Ectodermal cell (in vitro differentiated cells): ENCODE measurements at regions not wholly inside any gene's neighbourhood (a gene's known extent, or its start where the extent isn't known, plus 50 kb on each side); places are given as distances from the start of the nearest gene placed in this dataset.
A peak's percentile ranks its signal among the peaks of the same experiment; 100 is the strongest.

ENCODE experiments used
- H3K27ac ChIP-seq: 2 replicates; pipeline ENCODE4 v1.7.0; 2013; ENCODE audit warnings: mild to moderate bottlenecking, low read depth, low read length; ENCODE audit not compliant: insufficient read depth, poor library complexity, severe bottlenecking
- H3K27me3 ChIP-seq: 2 replicates; pipeline ENCODE4 v1.7.0; 2013; ENCODE audit warnings: mild to moderate bottlenecking, low read length; ENCODE audit not compliant: insufficient read depth, control insufficient read depth, poor library complexity, severe bottlenecking
- H3K36me3 ChIP-seq: one replicate; pipeline ENCODE4 v1.7.0; 2013; ENCODE audit warnings: low read length; ENCODE audit not compliant: control insufficient read depth, insufficient read depth
- H3K4me1 ChIP-seq: one replicate; pipeline ENCODE4 v1.7.0; 2013; ENCODE audit warnings: low read length; ENCODE audit not compliant: control insufficient read depth, insufficient read depth
- H3K4me3 ChIP-seq: 2 replicates; pipeline ENCODE4 v1.7.0; 2013; ENCODE audit warnings: low read depth, low read length, control low read depth; ENCODE audit not compliant: insufficient read depth
- H3K9me3 ChIP-seq: 2 replicates; pipeline ENCODE4 v1.7.0; 2013; ENCODE audit warnings: mild to moderate bottlenecking, low read length, moderate library complexity; ENCODE audit not compliant: control insufficient read depth
- WGBS, 2 experiments: methylation state at CpG; one replicate each; pipeline ENCODE4 v1.1.7; 2013; ENCODE audit warnings: missing lambda C conversion rate in 2 of 2; 5-methylcytosine and 5-hydroxymethylcytosine counted together

DNA sequence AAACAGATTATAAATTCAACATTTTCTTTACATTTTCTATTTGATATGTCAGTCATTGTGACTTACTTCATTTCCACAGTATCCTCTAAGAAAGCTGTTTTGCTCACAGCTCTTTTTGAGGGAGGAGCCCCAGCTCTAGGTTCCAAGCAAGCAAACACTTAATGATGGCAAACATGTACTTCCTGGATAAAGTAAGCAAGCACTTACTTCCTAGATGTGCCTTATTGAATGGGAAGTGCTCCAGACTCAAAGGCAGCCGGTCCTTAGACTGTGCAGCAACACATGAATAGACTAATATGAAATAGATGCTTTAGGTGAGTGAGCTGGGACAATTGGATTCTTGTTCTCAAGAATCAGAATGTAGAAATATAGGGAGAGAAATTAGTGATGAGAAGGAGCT lies 2149.8 kb upstream of the PIK3C3 start:
- no peaks in the 10 kb centered on the region for H3K36me3 ChIP-seq
- 89 to 95% methylated on average over 1 of the region's 1 CpG for whole genome bisulfite sequencing, 2 experiments
- H3K27me3 ChIP-seq = no peaks in the 10 kb centered on the region
- no peak overlapping the region for H3K4me3 ChIP-seq
- no peaks in the 10 kb centered on the region for H3K4me1 ChIP-seq
- H3K27ac ChIP-seq = no peak overlapping the region
- peaks cover 7% of the 10 kb centered on the region for H3K9me3 ChIP-seq

GRCh38 chr18:39802648-39803229 lies 2152.3 kb upstream of the PIK3C3 start:
- no peaks in the 10 kb centered on the region for H3K27me3 ChIP-seq
- no peaks in the 10 kb centered on the region for H3K36me3 ChIP-seq
- H3K4me3 ChIP-seq = no peak overlapping the region
- H3K9me3 ChIP-seq = peaks cover 7% of the 10 kb centered on the region
- H3K4me1 ChIP-seq = no peaks in the 10 kb centered on the region
- 93 to 94% methylated on average over 17 of the region's 17 CpGs for WGBS, 2 experiments
- H3K27ac ChIP-seq = no peak overlapping the region

GRCh38 chr18:39801848-39802247 lies 2153.2 kb upstream of the PIK3C3 start:
- WGBS, 2 experiments = 93 to 97% methylated on average over 9 of the region's 9 CpGs
- no peaks in the 10 kb centered on the region for H3K4me1 ChIP-seq
- peaks cover 7% of the 10 kb centered on the region for H3K9me3 ChIP-seq
- H3K4me3 ChIP-seq = no peak overlapping the region
- no peak overlapping the region for H3K27ac ChIP-seq
- no peaks in the 10 kb centered on the region for H3K27me3 ChIP-seq
- no peaks in the 10 kb centered on the region for H3K36me3 ChIP-seq

DNA sequence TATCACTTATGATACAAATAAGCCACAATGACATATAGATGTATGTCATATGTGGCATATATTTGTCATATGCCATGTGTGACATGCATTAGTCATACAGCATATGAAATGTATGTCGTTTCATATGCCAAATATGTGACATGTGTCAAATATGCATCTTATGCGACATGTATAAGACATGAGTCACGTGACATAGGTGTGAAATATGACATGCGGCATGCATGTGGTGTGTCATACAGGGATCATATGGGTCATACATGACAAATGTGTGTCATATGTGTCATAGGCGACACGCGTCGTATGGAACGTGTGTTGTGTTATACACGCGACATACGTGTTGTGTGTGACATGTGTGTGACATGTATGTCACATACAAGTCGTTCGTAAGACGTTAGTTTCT lies 2154.0 kb upstream of the PIK3C3 start:
- no peaks in the 10 kb centered on the region for H3K27me3 ChIP-seq
- WGBS, 2 experiments = 96 to 97% methylated on average over 15 of the region's 15 CpGs
- H3K4me3 ChIP-seq = no peak overlapping the region
- peaks cover 7% of the 10 kb centered on the region for H3K9me3 ChIP-seq
- H3K27ac ChIP-seq = no peak overlapping the region
- H3K4me1 ChIP-seq = no peaks in the 10 kb centered on the region
- no peaks in the 10 kb centered on the region for H3K36me3 ChIP-seq

DNA sequence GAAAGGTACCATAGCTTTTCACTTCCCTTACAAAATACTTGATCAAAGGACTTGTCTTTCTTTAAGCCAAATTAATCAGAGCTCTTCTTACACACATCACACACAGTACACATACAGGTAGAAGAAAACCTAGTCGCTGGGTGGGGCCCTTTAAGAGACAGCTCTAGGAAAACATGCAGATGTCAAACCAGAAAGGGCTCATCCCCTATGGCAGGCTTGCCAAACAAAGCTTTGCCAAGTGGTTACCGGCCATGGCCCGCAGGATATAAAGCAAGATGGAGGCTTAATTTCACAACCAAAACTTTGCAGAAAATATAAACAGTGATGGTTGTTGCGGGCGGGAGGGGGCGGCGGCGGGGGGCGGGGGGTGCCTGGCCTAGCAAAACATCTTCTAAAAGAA lies 2156.0 kb upstream of the PIK3C3 start:
- Histone ChIP-seq H3K27me3 (no peaks in the 10 kb centered on the region), H3K27ac (no peak overlapping the region), H3K4me1 (no peaks in the 10 kb centered on the region), H3K4me3 (peak overlapping the region; percentile 53), H3K36me3 (no peaks in the 10 kb centered on the region), H3K9me3 (peaks cover 7% of the 10 kb centered on the region)
- WGBS, 2 experiments = 32 to 70% methylated on average over 3 to 9 of the region's 9 CpGs

DNA sequence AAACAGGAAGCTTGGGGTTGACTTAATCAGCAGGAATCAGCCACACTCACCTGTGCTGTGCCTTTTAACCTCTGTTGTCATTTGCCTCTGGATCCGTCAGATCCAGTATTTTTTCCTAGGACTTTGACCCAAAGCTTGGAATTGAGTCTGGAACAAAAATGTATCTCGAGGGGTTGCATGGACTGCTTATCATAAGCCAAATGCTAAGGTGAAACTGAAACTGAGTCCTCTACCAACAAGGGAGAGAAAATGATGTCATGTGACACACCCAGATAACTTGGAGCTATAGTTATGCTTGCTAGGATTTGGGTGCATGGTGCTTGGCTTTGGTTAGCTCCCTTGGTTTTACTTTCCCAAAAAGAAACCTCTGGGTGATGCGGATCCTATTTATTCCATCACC lies 2158.6 kb upstream of the PIK3C3 start:
- Histone ChIP-seq H3K4me1 (no peaks in the 10 kb centered on the region), H3K27me3 (no peaks in the 10 kb centered on the region), H3K4me3 (no peak overlapping the region), H3K9me3 (peaks cover 3% of the 10 kb centered on the region), H3K27ac (no peak overlapping the region), H3K36me3 (no peaks in the 10 kb centered on the region)
- 92 to 94% methylated on average over 3 of the region's 3 CpGs for WGBS, 2 experiments

- Histone ChIP-seq H3K4me1 (no peaks in the 10 kb centered on the region), H3K27ac (no peak overlapping the region), H3K36me3 (no peaks in the 10 kb centered on the region), H3K9me3 (no peaks in the 10 kb centered on the region), H3K27me3 (no peaks in the 10 kb centered on the region), H3K4me3 (no peak overlapping the region)
- WGBS, 2 experiments = 80 to 88% methylated on average over 1 of the region's 1 CpG
Observed at GRCh38 chr18:39795350-39795749, 2159.7 kb upstream of the PIK3C3 start.

GRCh38 chr18:39793609-39794008 lies 2161.4 kb upstream of the PIK3C3 start:
- no peaks in the 10 kb centered on the region for H3K9me3 ChIP-seq
- no peak overlapping the region for H3K4me3 ChIP-seq
- 87 to 91% methylated on average over 5 of the region's 5 CpGs for WGBS, 2 experiments
- H3K36me3 ChIP-seq = no peaks in the 10 kb centered on the region
- no peaks in the 10 kb centered on the region for H3K27me3 ChIP-seq
- peak overlapping the region; percentile 21 for H3K27ac ChIP-seq
- H3K4me1 ChIP-seq = no peaks in the 10 kb centered on the region

- no peaks in the 10 kb centered on the region for H3K36me3 ChIP-seq
- no CpG with 5 or more reads among the region's 1 CpG for WGBS, 2 experiments
- H3K9me3 ChIP-seq = no peaks in the 10 kb centered on the region
- no peaks in the 10 kb centered on the region for H3K27me3 ChIP-seq
- no peak overlapping the region for H3K4me3 ChIP-seq
- H3K27ac ChIP-seq = no peak overlapping the region
- peaks cover 10% of the 10 kb centered on the region for H3K4me1 ChIP-seq
Observed at GRCh38 chr18:39788383-39788782, 2166.7 kb upstream of the PIK3C3 start.

GRCh38 chr18:39786477-39786876 lies 2168.6 kb upstream of the PIK3C3 start:
- no peaks in the 10 kb centered on the region for H3K36me3 ChIP-seq
- H3K9me3 ChIP-seq = no peaks in the 10 kb centered on the region
- H3K27me3 ChIP-seq = no peaks in the 10 kb centered on the region
- no peak overlapping the region for H3K4me3 ChIP-seq
- no peak overlapping the region for H3K27ac ChIP-seq
- peaks cover 19% of the 10 kb centered on the region for H3K4me1 ChIP-seq

DNA sequence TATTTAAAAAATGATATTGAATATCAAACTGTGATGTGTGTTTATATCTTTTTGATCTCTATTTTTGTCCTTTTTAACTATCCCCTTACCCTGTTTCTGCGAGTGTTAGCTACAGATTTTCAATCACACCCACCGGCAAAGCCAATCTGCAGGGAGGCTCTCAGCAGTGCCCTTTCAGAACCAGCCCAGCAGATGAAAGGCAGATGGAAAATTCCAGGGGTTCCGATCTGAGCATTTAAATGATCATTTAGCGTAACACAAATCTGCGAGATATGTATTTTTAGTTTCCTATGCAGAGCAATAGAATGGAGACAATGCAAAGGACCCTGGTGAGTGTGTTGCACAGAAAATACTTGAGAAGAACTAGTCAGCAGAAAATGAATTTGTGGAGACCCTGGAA lies 2170.5 kb upstream of the PIK3C3 start:
- Histone ChIP-seq H3K27me3 (no peaks in the 10 kb centered on the region), H3K9me3 (no peaks in the 10 kb centered on the region), H3K36me3 (no peaks in the 10 kb centered on the region), H3K4me1 (peaks cover 19% of the 10 kb centered on the region), H3K27ac (no peak overlapping the region), H3K4me3 (no peak overlapping the region)
- WGBS, 2 experiments = 54 to 56% methylated on average over 5 of the region's 5 CpGs
